IMR-90 (cell line): ENCODE measurements at regions not wholly inside any gene's neighbourhood (a gene's known extent, or its start where the extent isn't known, plus 50 kb on each side); places are given as distances from the start of the nearest gene placed in this dataset.

ENCODE experiments used
- ATAC-seq: fragments of 200-7000 bp; cut with Tn5 transposase; 2 replicates; pipeline ENCODE4 v1.9.1; 2020; ENCODE audit warnings: low read depth, mild to moderate bottlenecking, moderate library complexity
- BruUV-seq: library from RNA; stranded (reverse); fragments of 400-500 nt; replicated peaks from 2 replicates; lab custom pipeline; 2021; lab: Mats Ljungman, UMichigan
- CTCF ChIA-PET: fragments of 300-600 bp; formaldehyde crosslinking; extraction: SDS; loops from one replicate; lab custom pipeline; 2021; ENCODE audit warnings: antibody characterized with exemption; lab: Yijun Ruan, JAX
- POLR2A ChIA-PET: fragments of 300-600 bp; sonication (Branson Sonifier 250); formaldehyde crosslinking; loops from one replicate; lab custom pipeline; 2022; ENCODE audit warnings: antibody characterized with exemption; ENCODE audit not compliant: unreplicated experiment; lab: Charles Lee
- DNase-seq: peaks from one replicate; pipeline ENCODE4 v3.0.0; 2013
- H2AFZ ChIP-seq: replicated peaks from 2 replicates; pipeline ENCODE3; 2013; ENCODE audit warnings: low read length, mild to moderate bottlenecking; ENCODE audit not compliant: poor library complexity
- H2AK5ac ChIP-seq: 2 replicates; pipeline ENCODE4 v1.6.1; 2013; ENCODE audit warnings: low read depth, low read length, inconsistent platforms
- H2AK9ac ChIP-seq: replicated peaks from 2 replicates; pipeline ENCODE3; 2013; ENCODE audit warnings: mild to moderate bottlenecking, low read depth, low read length, moderate library complexity; ENCODE audit not compliant: poor library complexity
- H2BK120ac ChIP-seq: 2 replicates; pipeline ENCODE4 v1.6.1; 2013; ENCODE audit warnings: low read depth, low read length, inconsistent platforms
- H2BK15ac ChIP-seq: 3 replicates; pipeline ENCODE4 v1.6.1; 2013; ENCODE audit warnings: low read depth, low read length, inconsistent platforms
- H2BK20ac ChIP-seq: 2 replicates; pipeline ENCODE4 v1.6.1; 2013; ENCODE audit warnings: low read depth, mild to moderate bottlenecking, inconsistent platforms, low read length, moderate library complexity
- H2BK5ac ChIP-seq: 2 replicates; pipeline ENCODE4 v1.6.1; 2013; ENCODE audit warnings: mild to moderate bottlenecking, low read depth, low read length, inconsistent platforms; ENCODE audit not compliant: poor library complexity, severe bottlenecking
- H3K14ac ChIP-seq: replicated peaks from 2 replicates; pipeline ENCODE4 v1.6.1; 2013; ENCODE audit warnings: low read depth, low read length, inconsistent platforms
- H3K18ac ChIP-seq: 2 replicates; pipeline ENCODE4 v1.6.1; 2013; ENCODE audit warnings: low read depth, low read length, control low read depth
- H3K23ac ChIP-seq: 2 replicates; pipeline ENCODE4 v1.6.1; 2013; ENCODE audit warnings: low read depth, low read length, inconsistent platforms
- H3K27ac ChIP-seq: 2 replicates; pipeline ENCODE4 v1.5.1; 2013; ENCODE audit warnings: mild to moderate bottlenecking, control low read depth, low read length; ENCODE audit not compliant: insufficient read depth
- H3K27me3 ChIP-seq: 2 replicates; pipeline ENCODE4 v1.6.1; 2013; ENCODE audit warnings: low read length; ENCODE audit not compliant: control insufficient read depth, insufficient read depth
- H3K36me3 ChIP-seq: 2 replicates; pipeline ENCODE4 v1.6.1; 2013; ENCODE audit warnings: low read length, mixed read lengths; ENCODE audit not compliant: control insufficient read depth, insufficient read depth
- H3K4ac ChIP-seq: 2 replicates; pipeline ENCODE4 v1.6.1; 2013; ENCODE audit warnings: low read depth, low read length, inconsistent platforms
- H3K4me1 ChIP-seq: 2 replicates; pipeline ENCODE4 v1.6.1; 2013; ENCODE audit warnings: low read length, mixed read lengths; ENCODE audit not compliant: control insufficient read depth, insufficient read depth
- H3K4me2 ChIP-seq: 2 replicates; pipeline ENCODE4 v1.6.1; 2013; ENCODE audit warnings: low read depth, mild to moderate bottlenecking, control low read depth, low read length, moderate library complexity
- H3K4me3 ChIP-seq: 2 replicates; pipeline ENCODE4 v1.5.1; 2013; ENCODE audit warnings: low read depth, mild to moderate bottlenecking, control low read depth, low read length, moderate library complexity; ENCODE audit not compliant: insufficient read depth
- H3K56ac ChIP-seq: 2 replicates; pipeline ENCODE4 v1.6.1; 2013; ENCODE audit warnings: low read length, inconsistent platforms; ENCODE audit not compliant: insufficient read depth; ENCODE audit errors: extremely low read depth
- H3K79me1 ChIP-seq, 2 experiments: 2 replicates each; pipeline ENCODE4 v1.6.1; 2013; ENCODE audit warnings: low read length in 2 of 2, inconsistent platforms in 1 of 2, low read depth in 1 of 2
- H3K9ac ChIP-seq: 2 replicates; pipeline ENCODE4 v1.6.1; 2013; ENCODE audit warnings: low read depth, low read length, control low read depth
- H3K9me1 ChIP-seq: 2 replicates; pipeline ENCODE4 v1.6.1; 2013; ENCODE audit warnings: low read length, inconsistent platforms; ENCODE audit not compliant: insufficient read depth
- H3K9me3 ChIP-seq: 2 replicates; pipeline ENCODE4 v1.6.1; 2013; ENCODE audit warnings: low read length; ENCODE audit not compliant: control insufficient read depth, insufficient read depth
- H4K20me1 ChIP-seq: 2 replicates; pipeline ENCODE4 v1.6.1; 2013; ENCODE audit warnings: low read length, inconsistent platforms; ENCODE audit not compliant: insufficient read depth
- H4K5ac ChIP-seq: 2 replicates; pipeline ENCODE4 v1.6.1; 2013; ENCODE audit warnings: mild to moderate bottlenecking, low read depth, low read length, control low read depth
- H4K8ac ChIP-seq, 2 experiments: 2 replicates each; pipeline ENCODE4 v1.6.1; 2013; ENCODE audit warnings: low read depth in 2 of 2, low read length in 2 of 2, control low read depth in 1 of 2, inconsistent platforms in 1 of 2
- H4K91ac ChIP-seq: 2 replicates; pipeline ENCODE4 v1.6.1; 2013; ENCODE audit warnings: low read depth, low read length, inconsistent platforms; ENCODE audit not compliant: insufficient read depth
- CEBPB ChIP-seq: IDR thresholded peaks from 2 replicates; pipeline ENCODE4 v1.6.1; 2012; ENCODE audit warnings: low read depth, low read length, improper control_type of control experiment
- CHD1 ChIP-seq: IDR thresholded peaks from 2 replicates; pipeline ENCODE4 v1.6.1; 2012; ENCODE audit warnings: low read depth, low read length, improper control_type of control experiment
- CTCF ChIP-seq: conservative IDR thresholded peaks from 2 replicates; pipeline ENCODE4 v1.5.1; 2012; ENCODE audit warnings: mild to moderate bottlenecking, low read depth, low read length, improper control_type of control experiment
- ELK1 ChIP-seq: fragments of 150-350 bp; IDR thresholded peaks from 2 replicates; pipeline ENCODE4 v1.6.1; 2016; ENCODE audit warnings: low read depth, mild to moderate bottlenecking, low read length, moderate library complexity, borderline replicate concordance
- FOS ChIP-seq: fragments of 150-350 bp; IDR thresholded peaks from 2 replicates; pipeline ENCODE4 v1.6.1; 2016; ENCODE audit warnings: low read depth, low read length
- MAFK ChIP-seq: IDR thresholded peaks from 2 replicates; pipeline ENCODE4 v1.6.1; 2012; ENCODE audit warnings: low read depth, low read length, improper control_type of control experiment
- MAZ ChIP-seq: IDR thresholded peaks from 2 replicates; pipeline ENCODE4 v1.6.1; 2012; ENCODE audit warnings: low read depth, mild to moderate bottlenecking, low read length, improper control_type of control experiment, moderate library complexity, borderline replicate concordance
- MXI1 ChIP-seq: IDR thresholded peaks from 2 replicates; pipeline ENCODE4 v1.6.1; 2012; ENCODE audit warnings: low read depth, mild to moderate bottlenecking, low read length, moderate library complexity, borderline replicate concordance
- NFE2L2 ChIP-seq: fragments of 150-350 bp; IDR thresholded peaks from 2 replicates; pipeline ENCODE4 v1.6.1; 2016; ENCODE audit warnings: low read depth, mild to moderate bottlenecking, low read length
- POLR2A ChIP-seq: IDR thresholded peaks from 2 replicates; pipeline ENCODE4 v1.6.1; 2012; ENCODE audit warnings: mild to moderate bottlenecking, low read depth, low read length
- RAD21 ChIP-seq: IDR thresholded peaks from 2 replicates; pipeline ENCODE4 v1.6.1; 2012; ENCODE audit warnings: low read length, improper control_type of control experiment
- SMC3 ChIP-seq: fragments of 150-350 bp; IDR thresholded peaks from 2 replicates; pipeline ENCODE4 v1.6.1; 2016; ENCODE audit warnings: low read depth, mild to moderate bottlenecking, antibody characterized with exemption, low read length, moderate library complexity
- USF2 ChIP-seq: fragments of 150-350 bp; IDR thresholded peaks from 2 replicates; pipeline ENCODE4 v1.6.1; 2017; ENCODE audit warnings: mild to moderate bottlenecking, antibody characterized with exemption, low read length, low read depth
- WGBS, 2 experiments: methylation state at CpG; one replicate each; pipeline versions ENCODE4 v1.1.5 to v1.1.7; 2013; ENCODE audit warnings: missing lambda C conversion rate in 2 of 2; ENCODE audit not compliant: insufficient read length in 1 of 2; ENCODE audit errors: extremely low coverage in 2 of 2; 5-methylcytosine and 5-hydroxymethylcytosine counted together
- dilution Hi-C: fragments of 300-500 bp; cut with HindIII; formaldehyde crosslinking; loops from one replicate; pipeline ENCODE4 v1.14.3; 2018; ENCODE audit warnings: low sequenced_read_pairs; ENCODE audit not compliant: unreplicated experiment
- in situ Hi-C: fragments of 300-500 bp; cut with MboI; formaldehyde crosslinking; loops from 3 replicates; pipeline ENCODE4 v1.14.3; 2019; ENCODE audit warnings: low sequenced_read_pairs, inconsistent platforms, mixed read lengths
- intact Hi-C: fragments of 100-400 bp; cut with micrococcal nuclease; formaldehyde crosslinking; loops from 2 replicates; pipeline ENCODE4 v1.10.0; 2022

GRCh38 chr6:97508646-97509045 lies 225.6 kb upstream of the MMS22L start:
- Histone ChIP-seq H4K8ac (no peak overlapping the region), H3K14ac (no peak overlapping the region), H2AK9ac (no peak overlapping the region), H2AFZ (no peak overlapping the region), H3K4ac (no peak overlapping the region), H2BK20ac (no peak overlapping the region), H3K4me1 (no peaks in the 10 kb centered on the region), H2BK5ac (no peak overlapping the region), H3K56ac (no peak overlapping the region), H4K5ac (no peak overlapping the region), H3K27ac (no peak overlapping the region), H3K79me1 (no peaks in the 10 kb centered on the region), H4K20me1 (no peaks in the 10 kb centered on the region), H3K23ac (no peak overlapping the region), H3K27me3 (no peaks in the 10 kb centered on the region), H3K9me3 (no peaks in the 10 kb centered on the region), H3K18ac (no peak overlapping the region), H3K9me1 (0 out of 2 replicates have a peak, but pooled peaks cover 2% of the 10 kb centered on the region), H3K9ac (no peak overlapping the region), H4K91ac (no peak overlapping the region), H2BK15ac (no peak overlapping the region), H3K4me3 (no peak overlapping the region), H2AK5ac (no peak overlapping the region), H3K4me2 (no peak overlapping the region), H3K36me3 (no peaks in the 10 kb centered on the region), H2BK120ac (no peak overlapping the region)
- dilution Hi-C loops (no loop called here), in situ Hi-C loops (no loop called here), intact Hi-C loops (no loop called here)
- POLR2A ChIA-PET: no interaction called here
- WGBS, 2 experiments: no CpG with 5 or more reads among the region's 1 CpG
- BruUV-seq: no TSS peak
- DNase-seq (no peak), ATAC-seq (no peak)
- CTCF ChIA-PET: no interaction called here
- TF ChIP-seq USF2 (no peak), POLR2A (no peak), NFE2L2 (no peak), MAFK (no peak), CTCF (no peak), MAZ (no peak), FOS (no peak), RAD21 (no peak), MXI1 (no peak), CEBPB (no peak), SMC3 (no peak), CHD1 (no peak), ELK1 (no peak)
